ENCODE measurements at regions not wholly inside any gene's neighbourhood (a gene's known extent, or its start where the extent isn't known, plus 50 kb on each side); places are given as distances from the start of the nearest gene placed in this dataset.

GRCh38 chr14:65838565-65838964, 426.0 kb downstream of the FUT8 start:
- H3K36me3 ChIP-seq (replicated peaks; ENCODE audit: insufficient read depth, low read depth), result no peaks in the 10 kb centered on the region
- H3K4me2 ChIP-seq, result no peak overlapping the region
- H3K79me2 ChIP-seq, result no peaks in the 10 kb centered on the region
- H3K9me3 ChIP-seq (ENCODE audit: low read depth), result no peaks in the 10 kb centered on the region
- TF ChIP-seq CTCF (IDR thresholded peaks at IDR 0.05; ENCODE audit: poor library complexity) (no peak), EZH2 (IDR thresholded peaks at IDR 0.05; ENCODE audit: borderline replicate concordance) (no peak), EZH2phosphoT487 (IDR thresholded peaks at IDR 0.05; ENCODE audit: low read depth, severe bottlenecking, unreplicated experiment) (no peak)
- peaks cover 16% of the 10 kb centered on the region for H3K4me1 ChIP-seq (ENCODE audit: insufficient read depth)
- no peaks in the 10 kb centered on the region for H4K20me1 ChIP-seq (ENCODE audit: insufficient read depth, poor library complexity, severe bottlenecking)
- peaks cover 5% of the 10 kb centered on the region for H3K27me3 ChIP-seq
- DNase-seq (ENCODE audit: low spot score), result no peak
- WGBS (ENCODE audit: low lambda C conversion rate, missing lambda C conversion rate), result 89% methylated on average over 5 of the region's 5 CpGs
- no peak overlapping the region for H3K4me3 ChIP-seq
- no peaks in the 10 kb centered on the region for H3K9me2 ChIP-seq (replicated peaks; ENCODE audit: insufficient read depth)
- no peak overlapping the region for H3K27ac ChIP-seq
- no peak overlapping the region for H2AFZ ChIP-seq

GRCh38 chr14:65840118-65840751, 427.7 kb downstream of the FUT8 start:
- H3K27me3 ChIP-seq, result peaks cover 7% of the 10 kb centered on the region
- peak overlapping the region; percentile 15 for H3K4me2 ChIP-seq
- H3K9me2 ChIP-seq (replicated peaks; ENCODE audit: insufficient read depth), result no peaks in the 10 kb centered on the region
- no peaks in the 10 kb centered on the region for H3K79me2 ChIP-seq
- peaks cover 16% of the 10 kb centered on the region for H3K4me1 ChIP-seq (ENCODE audit: insufficient read depth)
- no peak overlapping the region for H2AFZ ChIP-seq
- 47% methylated on average over 6 of the region's 6 CpGs for WGBS (ENCODE audit: low lambda C conversion rate, missing lambda C conversion rate)
- no peaks in the 10 kb centered on the region for H3K36me3 ChIP-seq (replicated peaks; ENCODE audit: insufficient read depth, low read depth)
- no peaks in the 10 kb centered on the region for H4K20me1 ChIP-seq (ENCODE audit: insufficient read depth, poor library complexity, severe bottlenecking)
- no peak overlapping the region for H3K27ac ChIP-seq
- TF ChIP-seq CTCF (IDR thresholded peaks at IDR 0.05; ENCODE audit: poor library complexity) (no peak), EZH2 (IDR thresholded peaks at IDR 0.05; ENCODE audit: borderline replicate concordance) (no peak), EZH2phosphoT487 (IDR thresholded peaks at IDR 0.05; ENCODE audit: low read depth, severe bottlenecking, unreplicated experiment) (peak; percentile 87)
- no peak overlapping the region for H3K4me3 ChIP-seq
- no peaks in the 10 kb centered on the region for H3K9me3 ChIP-seq (ENCODE audit: low read depth)
- peak; percentile 33 for DNase-seq (ENCODE audit: low spot score)

- Histone ChIP-seq H3K36me3 (replicated peaks; ENCODE audit: insufficient read depth, low read depth) (no peaks in the 10 kb centered on the region), H2AFZ (no peak overlapping the region), H4K20me1 (ENCODE audit: insufficient read depth, poor library complexity, severe bottlenecking) (no peaks in the 10 kb centered on the region), H3K27ac (no peak overlapping the region), H3K4me3 (no peak overlapping the region), H3K4me2 (peak overlapping the region; percentile 15), H3K27me3 (peaks cover 7% of the 10 kb centered on the region), H3K79me2 (no peaks in the 10 kb centered on the region), H3K9me2 (replicated peaks; ENCODE audit: insufficient read depth) (no peaks in the 10 kb centered on the region), H3K9me3 (ENCODE audit: low read depth) (no peaks in the 10 kb centered on the region), H3K4me1 (ENCODE audit: insufficient read depth) (peaks cover 16% of the 10 kb centered on the region)
- WGBS (ENCODE audit: low lambda C conversion rate, missing lambda C conversion rate), result 57% methylated on average over 1 of the region's 1 CpG
- TF ChIP-seq CTCF (IDR thresholded peaks at IDR 0.05; ENCODE audit: poor library complexity) (no peak), EZH2 (IDR thresholded peaks at IDR 0.05; ENCODE audit: borderline replicate concordance) (no peak), EZH2phosphoT487 (IDR thresholded peaks at IDR 0.05; ENCODE audit: low read depth, severe bottlenecking, unreplicated experiment) (no peak)
- DNase-seq (ENCODE audit: low spot score), result no peak
Observed at GRCh38 chr14:65840786-65841185, 428.3 kb downstream of the FUT8 start.

Measured in hepatocyte (in vitro differentiated cells).